ENCODE measurements at regions not wholly inside any gene's neighbourhood (a gene's known extent, or its start where the extent isn't known, plus 50 kb on each side); places are given as distances from the start of the nearest gene placed in this dataset.

DNA sequence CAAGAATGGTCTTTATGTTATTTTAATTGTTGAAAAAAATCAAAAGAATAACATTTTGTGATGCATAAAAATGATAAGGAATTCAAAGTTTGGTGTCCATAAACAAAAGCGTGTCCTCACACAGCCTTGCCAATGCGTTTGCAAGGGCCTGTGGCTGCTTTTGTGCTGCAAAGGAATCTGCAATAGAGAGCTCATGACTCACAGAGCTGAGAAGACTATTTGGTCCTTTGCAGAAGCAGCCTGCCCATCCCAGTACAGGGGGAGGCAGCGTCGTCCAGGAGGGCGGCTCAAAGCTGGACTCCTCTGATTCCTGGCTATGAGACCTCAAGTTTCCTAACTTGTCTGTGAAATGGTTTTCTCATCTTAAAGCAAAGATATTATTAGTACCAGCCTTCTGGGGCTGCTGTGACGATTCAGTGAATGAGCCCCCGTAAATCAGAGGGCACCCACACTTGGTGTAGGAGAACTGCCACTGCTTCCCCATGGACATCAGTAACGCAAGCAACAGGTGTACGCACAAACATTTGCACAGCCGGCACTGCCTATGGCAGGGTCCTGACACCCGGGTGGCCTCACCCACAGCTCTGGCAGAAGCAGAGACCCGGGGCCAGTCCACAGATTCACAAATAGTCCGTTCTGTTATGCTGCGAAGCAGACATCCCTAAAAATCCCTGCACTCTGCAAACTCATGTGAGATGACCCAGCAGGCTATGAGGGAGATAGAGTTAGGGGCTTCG lies 70.6 kb upstream of the ASAP2 start:
- TF ChIP-seq, protein P1, sequence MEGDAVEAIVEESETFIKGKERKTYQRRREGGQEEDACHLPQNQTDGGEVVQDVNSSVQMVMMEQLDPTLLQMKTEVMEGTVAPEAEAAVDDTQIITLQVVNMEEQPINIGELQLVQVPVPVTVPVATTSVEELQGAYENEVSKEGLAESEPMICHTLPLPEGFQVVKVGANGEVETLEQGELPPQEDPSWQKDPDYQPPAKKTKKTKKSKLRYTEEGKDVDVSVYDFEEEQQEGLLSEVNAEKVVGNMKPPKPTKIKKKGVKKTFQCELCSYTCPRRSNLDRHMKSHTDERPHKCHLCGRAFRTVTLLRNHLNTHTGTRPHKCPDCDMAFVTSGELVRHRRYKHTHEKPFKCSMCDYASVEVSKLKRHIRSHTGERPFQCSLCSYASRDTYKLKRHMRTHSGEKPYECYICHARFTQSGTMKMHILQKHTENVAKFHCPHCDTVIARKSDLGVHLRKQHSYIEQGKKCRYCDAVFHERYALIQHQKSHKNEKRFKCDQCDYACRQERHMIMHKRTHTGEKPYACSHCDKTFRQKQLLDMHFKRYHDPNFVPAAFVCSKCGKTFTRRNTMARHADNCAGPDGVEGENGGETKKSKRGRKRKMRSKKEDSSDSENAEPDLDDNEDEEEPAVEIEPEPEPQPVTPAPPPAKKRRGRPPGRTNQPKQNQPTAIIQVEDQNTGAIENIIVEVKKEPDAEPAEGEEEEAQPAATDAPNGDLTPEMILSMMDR (IDR thresholded peaks at IDR 0.05) = no peak
- TF ChIP-seq POLR2A (IDR thresholded peaks at IDR 0.05) = no peak

Measured in Peyer's patch (tissue), 4 donors.